HG03432 (cell line): ENCODE measurements at regions not wholly inside any gene's neighbourhood (a gene's known extent, or its start where the extent isn't known, plus 50 kb on each side); places are given as distances from the start of the nearest gene placed in this dataset.
"Not testable (repeated sequence)": the region's sequence is repeated elsewhere in the genome, so short reads cannot be mapped to it uniquely, and the experiment has no call there.

Experiments used
- ATAC-seq: cut with Tn5 transposase; IDR thresholded peaks from one replicate; pipeline ENCODE4 v1.9.1; 2021; ENCODE audit warnings: mild to moderate bottlenecking, moderate library complexity; ENCODE audit not compliant: unreplicated experiment

DNA sequence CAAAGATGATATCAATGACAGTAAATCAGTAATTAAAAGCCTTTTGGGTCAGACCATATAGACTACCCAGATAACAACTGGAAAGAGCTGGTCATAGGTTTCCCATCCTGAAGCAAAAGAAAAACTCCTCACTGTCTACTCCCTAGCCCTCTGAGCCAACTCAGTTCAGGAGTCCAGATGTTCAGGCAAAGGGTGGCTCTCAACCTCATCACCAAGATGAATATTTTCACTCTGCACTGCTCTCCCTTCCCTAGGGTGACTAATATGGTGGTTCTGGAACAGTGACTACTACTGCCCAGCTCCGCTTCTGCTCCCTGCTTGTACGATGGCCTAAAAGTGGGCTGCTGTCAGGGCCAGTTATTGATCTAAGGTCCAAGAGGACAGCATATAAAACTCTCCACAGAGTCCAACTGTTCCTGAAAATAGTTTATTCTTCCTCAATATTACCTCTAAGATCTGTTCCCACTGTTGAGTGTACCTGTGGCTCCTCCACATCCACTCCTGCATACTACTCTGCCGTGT is 263.4 kb upstream of the SLC30A5 start:
- no peak for ATAC-seq

DNA sequence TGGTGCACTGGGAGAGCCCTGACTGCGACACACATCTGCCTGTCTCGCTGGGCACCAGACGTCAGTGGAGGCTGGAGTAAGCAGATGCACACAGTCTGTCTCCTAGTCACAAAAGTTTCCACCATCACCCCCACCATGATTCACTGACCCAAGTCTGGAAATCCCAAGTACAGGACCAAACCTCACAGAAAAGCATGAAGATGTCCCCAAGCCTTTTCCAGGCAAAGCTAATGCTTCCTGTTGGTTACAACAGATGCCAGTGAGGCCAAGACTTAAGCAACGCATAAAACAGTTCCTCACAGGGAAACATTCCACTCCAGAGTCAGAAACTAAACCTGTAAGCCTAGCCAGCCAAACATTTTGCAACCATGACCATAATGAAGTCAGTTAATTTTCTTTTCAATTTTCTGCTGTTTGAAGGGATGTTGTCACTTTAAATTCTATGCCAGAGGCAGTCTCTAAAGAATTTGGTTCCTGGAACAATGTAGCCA is 259.3 kb upstream of the SLC30A5 start:
- no peak for ATAC-seq

DNA sequence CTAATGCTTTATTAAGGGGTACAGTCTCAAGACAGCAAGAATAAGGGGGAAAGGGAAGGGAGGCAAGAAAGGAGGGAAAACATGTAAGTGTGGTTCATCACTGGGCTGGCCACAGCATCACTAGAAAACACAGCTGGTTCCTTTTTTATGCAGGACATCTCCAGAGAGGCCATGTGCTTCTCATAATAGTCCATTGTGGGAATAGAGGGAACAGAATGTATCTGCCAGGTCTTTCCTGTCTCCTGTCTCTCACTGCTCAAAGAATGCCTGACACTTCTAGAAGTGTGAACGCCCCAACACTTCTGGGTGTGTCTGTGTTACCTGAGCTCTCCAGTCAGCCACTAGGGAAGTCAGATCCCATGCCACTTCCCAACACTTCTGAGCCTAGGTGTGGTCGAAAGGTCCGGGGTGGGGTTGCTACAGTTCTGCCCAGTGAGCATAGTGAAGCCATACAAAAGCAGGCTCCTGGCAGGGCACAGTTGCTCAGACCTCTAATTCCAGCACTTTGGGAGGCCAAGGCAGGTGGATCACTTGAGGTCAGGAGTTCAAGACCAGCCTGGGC is 255.6 kb upstream of the SLC30A5 start:
- no peak for ATAC-seq

DNA sequence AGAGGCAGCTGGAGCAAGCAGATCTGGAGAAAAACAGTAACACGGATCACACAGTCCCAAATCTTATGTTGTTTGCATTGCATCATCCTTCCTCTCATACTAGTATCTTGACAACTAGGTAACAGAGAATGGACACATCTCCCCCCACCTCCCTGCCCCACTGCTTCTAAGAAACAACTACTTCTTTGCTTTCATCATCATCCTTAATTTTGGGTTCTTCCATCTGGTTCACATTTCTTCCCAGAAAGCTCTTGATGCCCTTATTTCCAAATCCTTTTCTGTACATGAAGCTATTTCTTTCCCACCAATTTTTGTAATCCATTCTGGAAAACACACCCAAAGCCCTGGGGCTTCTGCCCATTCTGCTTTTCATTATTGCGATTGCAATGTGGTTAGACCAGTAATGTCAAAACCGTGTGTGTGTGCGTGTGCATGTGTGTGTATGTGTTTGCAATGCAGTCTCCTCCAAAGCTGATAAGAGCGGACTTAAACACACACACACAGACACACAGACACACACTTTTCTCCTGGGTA is 254.7 kb upstream of the SLC30A5 start:
- no peak for ATAC-seq

DNA sequence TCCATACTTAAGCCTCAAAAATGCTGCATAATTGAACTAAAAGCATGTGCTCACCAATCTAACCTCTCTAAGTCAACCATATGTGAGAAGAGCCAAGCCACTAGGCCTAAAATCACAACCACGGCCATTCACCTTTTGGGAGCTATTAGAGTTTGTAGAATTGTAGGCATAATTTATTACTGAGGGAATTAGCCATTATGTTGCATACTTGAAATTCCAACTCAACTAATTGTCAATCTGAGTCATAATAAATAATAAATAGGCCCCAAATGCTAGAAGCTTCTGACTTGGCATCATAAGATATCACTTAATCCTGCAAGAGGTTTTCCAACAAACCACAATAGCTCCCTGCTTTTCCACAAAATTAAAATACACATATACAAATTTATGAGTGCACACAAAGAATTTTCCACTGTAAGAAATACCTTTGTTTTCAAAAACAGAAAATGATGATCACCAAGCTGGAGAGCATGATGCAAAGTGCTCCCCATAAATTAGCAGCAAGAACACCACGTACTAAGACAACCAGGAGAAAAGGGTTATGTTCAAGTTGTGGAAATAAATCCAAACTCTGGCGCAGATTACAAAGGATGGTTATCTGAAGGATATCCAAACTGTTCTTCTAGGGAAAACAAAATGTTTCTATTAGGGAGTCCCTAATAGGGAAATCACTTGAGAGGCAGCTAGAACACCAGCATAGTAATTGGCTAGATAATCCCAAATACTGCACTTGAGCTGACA is 250.0 kb upstream of the SLC30A5 start:
- no peak for ATAC-seq

DNA sequence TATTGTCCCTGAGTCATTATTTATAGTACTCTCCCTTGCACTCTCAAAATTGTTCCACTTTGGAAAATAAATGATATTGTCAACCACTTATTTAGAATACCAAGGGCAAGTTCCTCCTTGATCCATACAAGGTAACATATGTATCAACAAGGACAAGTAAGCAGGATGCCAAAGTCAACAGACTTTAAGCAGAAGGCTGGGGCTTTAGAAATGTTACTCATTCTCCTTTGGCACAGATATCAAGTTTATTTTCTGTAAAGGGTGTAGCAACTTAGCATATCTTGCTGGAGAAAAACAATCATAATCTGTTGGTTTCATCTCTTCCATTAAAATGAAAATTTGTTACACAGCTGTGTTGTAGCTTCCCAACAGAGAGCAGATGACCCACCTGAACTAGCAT is 248.7 kb upstream of the SLC30A5 start:
- ATAC-seq, result no peak

DNA sequence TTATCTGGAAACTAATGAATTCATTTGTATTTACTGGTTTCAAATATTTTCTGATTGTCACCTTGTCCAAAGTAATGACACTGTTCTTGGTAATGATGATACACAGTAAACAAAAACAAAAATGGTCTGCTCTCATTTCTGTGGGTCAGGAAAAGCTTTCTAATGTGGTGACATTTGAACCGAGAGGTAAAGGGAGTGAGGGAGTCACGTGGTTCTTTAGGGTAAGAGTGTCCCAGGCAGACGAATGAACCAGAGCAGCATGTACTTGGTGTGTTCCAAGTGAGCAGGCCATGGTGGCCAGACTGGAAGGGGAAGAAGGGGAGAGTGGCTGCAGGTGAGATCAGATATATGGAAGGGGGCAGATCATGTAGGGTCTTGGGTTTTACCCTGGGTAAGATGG is 247.0 kb upstream of the SLC30A5 start:
- ATAC-seq, result no peak

DNA sequence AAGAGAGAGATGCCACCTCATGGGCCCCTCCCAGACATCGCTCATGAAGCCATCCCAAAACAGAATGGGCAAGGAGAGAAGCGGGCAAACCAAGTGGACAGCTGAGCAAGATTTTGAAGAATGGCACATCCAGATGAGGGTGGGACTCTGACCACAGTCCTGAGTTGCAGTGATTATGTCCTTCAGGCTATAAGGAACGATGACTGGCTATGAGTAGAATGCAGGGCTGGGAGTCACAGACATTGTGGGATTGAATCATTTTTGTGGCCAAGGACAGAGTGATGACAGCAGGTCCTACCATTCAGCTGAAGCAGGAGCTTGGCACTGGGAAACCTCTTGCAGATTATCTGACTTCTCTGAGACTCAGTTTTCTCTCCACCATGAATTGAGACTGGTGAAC is 245.7 kb upstream of the SLC30A5 start:
- ATAC-seq, result no peak

DNA sequence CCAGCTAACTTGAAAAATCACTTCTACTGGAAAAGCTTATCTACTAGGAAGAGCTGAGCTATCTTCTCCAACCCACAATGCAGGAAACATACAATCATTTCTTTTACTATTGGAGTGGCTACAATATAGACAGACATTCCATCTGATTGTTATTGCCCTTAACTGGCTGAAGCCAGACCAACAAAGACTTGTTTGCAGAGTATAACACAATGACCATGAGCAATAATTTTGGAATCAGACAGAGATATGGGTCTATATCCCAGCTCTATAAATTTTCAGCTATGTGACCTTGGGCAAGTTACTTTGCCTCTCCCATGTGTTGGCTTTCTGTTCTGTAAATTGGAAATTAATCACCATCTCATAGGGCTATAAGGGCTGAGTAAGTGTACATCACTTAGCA is 244.7 kb upstream of the SLC30A5 start:
- no peak for ATAC-seq

DNA sequence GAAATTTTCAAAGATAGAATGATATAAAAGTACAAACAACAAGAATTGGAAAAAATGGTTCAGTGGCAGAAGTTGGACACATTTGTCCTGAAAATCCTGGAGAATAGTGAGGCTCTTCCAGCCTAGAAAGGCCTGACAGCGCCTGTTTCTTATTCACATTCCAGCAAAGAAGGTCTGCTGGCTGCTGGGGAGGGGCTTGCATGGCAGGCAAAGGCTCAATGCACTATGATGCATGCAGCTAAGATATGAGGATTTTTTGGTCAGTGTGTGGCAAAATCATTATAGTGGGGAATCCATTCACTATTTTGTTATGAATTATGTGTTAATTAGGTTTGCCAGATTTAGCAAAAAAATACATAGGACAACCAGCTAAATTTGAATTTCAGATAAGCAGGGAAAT is 243.9 kb upstream of the SLC30A5 start:
- no peak for ATAC-seq

DNA sequence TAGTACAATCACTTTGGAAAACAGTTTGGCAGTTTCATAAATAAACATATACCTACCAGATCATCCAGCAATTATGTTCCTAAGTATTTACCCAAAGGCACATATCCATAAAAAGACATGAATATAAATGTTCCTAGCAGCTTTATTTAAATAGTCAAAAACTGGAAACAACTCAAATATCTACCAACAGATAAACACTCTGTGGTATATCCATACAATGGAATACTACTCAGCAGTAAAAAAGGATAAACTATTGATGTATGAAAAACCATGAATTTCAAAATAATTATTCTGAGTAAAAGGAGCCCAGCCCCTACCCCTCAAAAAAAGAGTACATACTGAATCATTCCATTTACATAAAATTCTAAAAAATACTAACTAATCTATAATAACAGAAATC is 232.7 kb upstream of the SLC30A5 start:
- ATAC-seq, result no peak

DNA sequence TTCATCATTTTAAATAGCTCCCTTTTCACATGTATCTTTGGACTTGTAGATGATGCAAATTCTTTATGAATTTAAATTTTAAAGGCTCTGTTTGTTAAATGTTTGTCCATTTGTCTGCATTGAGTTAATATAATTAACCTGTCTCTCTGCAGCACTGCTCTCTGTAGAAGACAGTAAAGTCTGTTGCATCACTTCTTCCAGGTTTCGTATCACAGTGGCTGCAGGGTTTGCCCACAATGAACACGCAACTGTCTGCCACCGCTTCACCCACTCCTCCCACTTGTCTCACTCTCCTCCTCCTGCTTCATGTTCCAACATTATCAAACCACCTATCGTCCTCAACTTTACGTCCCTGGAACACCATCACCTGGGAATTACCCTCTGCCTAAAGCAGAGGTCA is 231.3 kb upstream of the SLC30A5 start:
- ATAC-seq, result no peak

DNA sequence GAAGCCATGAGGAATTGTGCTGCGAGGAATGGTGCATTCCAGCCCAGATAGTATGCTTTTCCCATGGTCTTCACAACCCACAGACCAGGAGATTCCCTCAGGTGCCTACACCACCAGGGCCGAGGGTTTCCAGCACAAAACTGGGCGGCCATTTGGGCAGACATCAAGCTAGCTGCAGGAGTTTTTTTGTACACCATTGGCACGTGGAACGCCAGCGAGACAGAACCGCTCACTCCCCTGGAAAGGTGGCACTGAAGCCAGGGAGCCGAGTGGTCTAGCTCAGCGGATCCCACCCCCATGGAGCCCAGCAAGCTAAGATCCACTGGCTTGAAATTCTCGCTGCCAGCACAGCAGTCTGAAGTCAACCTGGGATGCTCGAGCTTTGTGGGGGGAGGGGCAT is 228.6 kb upstream of the SLC30A5 start:
- not testable (repeated sequence) for ATAC-seq

DNA sequence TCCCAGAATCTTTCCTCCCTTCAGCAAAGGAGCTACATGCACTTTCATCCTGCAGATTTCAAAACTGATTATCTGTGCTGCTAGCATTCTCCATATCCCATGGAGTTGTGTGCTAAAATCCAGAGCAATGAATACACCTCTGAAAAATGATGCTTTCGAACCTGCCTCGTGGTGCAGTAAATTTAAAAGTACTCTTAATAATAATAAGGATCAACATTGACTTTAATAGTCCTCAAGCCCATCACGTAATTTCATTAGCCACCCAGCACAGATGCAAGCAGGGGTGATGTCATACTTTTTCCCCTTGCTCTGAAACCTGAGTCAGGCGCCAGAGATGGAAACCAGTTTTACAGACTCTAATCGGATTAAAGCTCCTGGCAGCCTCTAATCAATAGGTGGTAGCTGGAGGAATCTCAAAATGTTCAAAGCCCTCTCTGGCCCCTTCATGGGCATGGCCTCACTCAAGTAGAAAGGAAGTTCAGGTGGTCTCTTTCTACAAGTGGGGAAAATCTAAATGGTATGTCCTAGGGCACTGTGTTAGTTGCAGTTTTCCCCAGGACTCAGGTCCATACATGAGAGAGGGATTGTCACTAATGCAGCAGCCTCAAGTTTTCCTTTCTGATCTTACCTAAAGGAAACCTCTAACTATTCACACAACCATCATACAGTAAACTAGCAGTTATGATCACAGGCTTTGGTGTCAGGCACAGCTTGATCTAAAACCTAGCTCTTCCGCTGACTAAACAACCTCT is 221.6 kb upstream of the SLC30A5 start:
- no peak for ATAC-seq

DNA sequence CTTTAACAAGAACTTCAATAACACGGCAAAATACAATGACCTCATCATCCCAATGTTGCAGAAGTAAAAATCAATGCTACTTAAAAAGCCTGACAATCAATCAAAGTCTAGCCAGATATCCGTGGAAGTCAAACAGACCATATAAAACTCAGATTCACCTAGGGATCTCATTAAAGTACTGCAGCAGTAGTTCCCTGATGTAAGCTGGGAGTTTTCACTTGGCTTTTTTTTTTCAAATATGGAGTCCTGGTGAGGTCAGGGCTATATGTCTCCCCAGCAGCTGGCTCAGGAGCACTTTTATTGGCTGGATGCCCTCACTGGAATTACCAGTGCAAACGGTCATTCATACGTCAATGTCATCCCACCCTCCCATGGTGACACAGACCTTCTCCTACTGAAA is 220.6 kb upstream of the SLC30A5 start:
- no peak for ATAC-seq

DNA sequence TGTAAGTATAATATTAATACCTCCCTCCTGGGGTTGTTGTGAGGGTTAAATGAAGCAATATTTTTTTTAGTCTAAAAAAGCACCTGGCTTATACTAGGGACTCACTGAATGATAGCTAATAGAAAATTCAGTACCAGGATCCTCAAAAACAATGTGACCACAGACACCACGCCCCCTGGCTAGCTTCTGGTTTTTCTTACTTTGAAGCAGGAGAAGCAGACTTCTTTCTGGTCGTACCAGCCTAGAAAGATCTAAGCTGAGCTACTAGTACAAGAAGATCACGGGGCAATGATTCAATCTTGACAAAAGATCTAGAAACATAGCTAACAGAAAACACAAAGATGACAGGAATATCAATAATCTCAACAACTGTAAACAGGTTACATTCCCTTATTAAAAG is 218.5 kb upstream of the SLC30A5 start:
- ATAC-seq, result no peak

DNA sequence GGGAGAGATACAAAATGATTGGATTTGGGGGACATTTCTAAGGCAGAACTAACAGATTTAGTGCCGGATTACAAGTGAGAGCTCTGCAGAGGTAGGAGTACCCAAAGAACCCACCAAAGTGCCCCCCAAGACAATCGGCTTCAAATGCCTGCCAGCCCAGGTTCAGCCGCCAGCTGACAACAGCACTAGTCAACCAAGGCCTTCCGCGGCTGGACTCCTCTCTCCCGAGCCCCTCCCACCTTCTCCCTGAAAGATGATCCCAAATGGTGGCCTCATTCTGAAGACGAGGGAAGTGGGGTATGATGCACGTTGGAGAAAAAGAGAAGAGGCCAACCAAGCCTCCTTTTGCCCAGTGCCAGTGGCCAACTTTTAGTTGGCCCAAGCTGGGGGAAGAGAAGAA is 210.4 kb upstream of the SLC30A5 start:
- ATAC-seq, result no peak

DNA sequence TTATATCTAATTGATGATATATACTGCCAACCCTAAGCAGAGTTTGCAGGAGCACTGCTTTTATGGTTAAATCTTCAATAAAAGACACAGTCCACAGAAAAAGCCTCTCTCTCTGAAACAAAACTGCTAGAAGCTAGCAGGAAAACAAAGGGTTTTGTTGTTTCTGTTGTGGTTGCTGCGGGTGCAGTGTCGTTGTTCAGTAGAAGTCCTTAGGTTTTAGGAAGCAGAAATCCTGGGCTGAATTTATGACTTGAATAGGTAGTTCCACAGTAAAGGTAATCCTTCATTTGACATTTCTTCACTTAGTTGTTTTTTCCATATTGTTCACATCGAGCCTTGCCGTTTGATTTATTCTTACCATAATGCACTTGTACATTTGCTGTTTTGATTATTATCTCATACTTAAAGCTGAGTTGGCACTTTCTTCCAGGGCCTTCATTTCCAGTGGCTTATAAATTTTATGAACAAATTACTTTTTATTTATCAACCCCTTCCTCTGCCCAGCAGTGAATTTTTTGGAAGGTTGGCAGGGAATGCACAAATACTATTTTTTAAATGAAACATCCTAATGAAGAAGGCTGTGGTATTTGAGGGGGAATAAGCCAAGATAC is 209.6 kb upstream of the SLC30A5 start:
- no peak for ATAC-seq

DNA sequence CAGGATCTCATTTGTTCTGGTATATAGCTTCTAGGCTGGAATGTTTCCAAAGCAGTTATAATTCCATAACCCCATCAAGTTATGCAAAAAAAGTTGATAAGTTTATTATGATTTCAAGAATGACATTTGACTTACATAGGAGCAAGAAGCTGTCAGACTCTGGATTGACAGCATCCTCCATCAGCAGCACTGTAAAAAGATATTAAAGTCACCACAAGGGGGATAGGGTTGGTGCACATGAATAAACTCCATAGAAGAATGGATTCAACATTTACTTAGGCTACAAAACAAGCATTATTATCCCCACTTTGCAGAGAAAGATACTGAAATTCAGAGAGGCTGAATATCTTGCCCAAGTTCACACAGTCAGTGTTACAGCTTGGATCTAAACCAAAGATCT is 208.9 kb upstream of the SLC30A5 start:
- ATAC-seq, result no peak

DNA sequence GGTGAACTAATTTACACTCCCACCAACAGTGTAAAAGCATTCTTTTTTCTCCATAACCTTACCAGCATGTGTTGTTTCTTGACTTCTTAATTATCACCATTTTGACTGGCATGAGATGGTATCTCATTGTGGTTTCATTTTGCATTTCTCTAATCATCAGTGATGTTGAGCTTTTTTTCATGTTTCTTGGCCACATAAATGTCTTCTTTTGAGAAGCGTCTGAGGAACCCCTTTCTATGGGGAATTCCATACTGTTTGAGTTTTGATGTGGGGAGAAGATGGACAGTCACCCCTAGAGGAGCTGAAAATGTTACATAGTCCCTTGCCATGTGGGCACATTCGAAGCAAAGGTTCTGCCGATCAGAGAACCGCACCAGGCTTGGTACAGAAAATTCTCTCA is 207.0 kb upstream of the SLC30A5 start:
- ATAC-seq, result no peak

DNA sequence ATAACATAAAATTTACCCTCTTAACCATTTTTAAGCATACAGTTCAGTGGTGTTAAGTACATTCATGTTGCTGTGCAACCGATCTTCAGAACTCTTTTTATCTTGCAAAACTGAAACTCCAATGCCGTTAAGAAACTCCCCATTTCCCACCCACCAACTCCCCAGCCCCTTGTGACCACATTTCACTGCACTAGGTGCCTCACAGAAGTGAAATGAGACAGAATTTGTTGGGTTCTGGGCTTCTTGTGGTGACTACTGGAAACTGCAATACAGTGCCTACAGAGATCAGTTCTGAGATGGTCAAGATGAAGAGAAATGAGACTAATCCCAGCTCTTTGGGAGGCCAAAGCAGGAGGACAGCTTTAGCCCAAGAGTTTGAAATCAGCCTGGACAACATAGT is 202.1 kb upstream of the SLC30A5 start:
- ATAC-seq, result no peak
